Naive B cell (primary cell): ENCODE measurements at regions not wholly inside any gene's neighbourhood (a gene's known extent, or its start where the extent isn't known, plus 50 kb on each side); places are given as distances from the start of the nearest gene placed in this dataset.
A peak's percentile ranks its signal among the peaks of the same experiment; 100 is the strongest.

Experiments
- ATAC-seq, 2 donors: fragments of 150-1000 bp; cut with Tn5 transposase; 2 replicates each; pipeline ENCODE4 v1.10.0; 2021; ENCODE audit warnings: low read depth in 2 of 2, mild to moderate bottlenecking in 2 of 2, moderate library complexity in 2 of 2
- DNase-seq: peaks from one replicate; pipeline ENCODE4 v3.0.0; 2022
- H3K27ac Mint-ChIP-seq, 6 donors: one replicate each; pipeline ENCODE4 v1.8.0; 2020 to 2022; ENCODE audit warnings: mild to moderate bottlenecking in 6 of 6, mixed read lengths in 6 of 6, moderate library complexity in 5 of 6, inconsistent platforms in 2 of 6
- H3K27me3 Mint-ChIP-seq, 3 donors: one replicate each; pipeline ENCODE4 v1.8.0; 2021 to 2022; ENCODE audit warnings: mixed read lengths in 3 of 3, mild to moderate bottlenecking in 1 of 3
- H3K36me3 Mint-ChIP-seq, 2 donors: one replicate each; pipeline ENCODE4 v1.8.0; 2020 to 2022; ENCODE audit warnings: mixed read lengths in 2 of 2, inconsistent platforms in 1 of 2, mild to moderate bottlenecking in 1 of 2
- H3K4me1 Mint-ChIP-seq, 3 donors: one replicate each; pipeline ENCODE4 v1.8.0; 2020 to 2022; ENCODE audit warnings: mixed read lengths in 3 of 3, inconsistent platforms in 1 of 3, mild to moderate bottlenecking in 1 of 3, moderate library complexity in 1 of 3
- H3K4me3 Mint-ChIP-seq, 8 donors: one replicate each; pipeline ENCODE4 v1.8.0; 2020 to 2022; ENCODE audit warnings: mild to moderate bottlenecking in 8 of 8, mixed read lengths in 8 of 8, moderate library complexity in 8 of 8, inconsistent platforms in 2 of 8
- H3K9me3 Mint-ChIP-seq, 7 donors: one replicate each; pipeline ENCODE4 v1.8.0; 2020 to 2022; ENCODE audit warnings: mixed read lengths in 7 of 7, mild to moderate bottlenecking in 5 of 7, inconsistent platforms in 2 of 7, moderate library complexity in 1 of 7

GRCh38 chr18:41809652-41810051 lies 145.4 kb upstream of the PIK3C3 start:
- Mint-ChIP-seq H3K27ac (no peak overlapping the region), H3K9me3 (peaks cover 0 to 15% (median 1%) of the 10 kb centered on the region in 7 donors), H3K4me1 (no peaks in the 10 kb centered on the region), H3K36me3 (no peaks in the 10 kb centered on the region), H3K27me3 (peaks cover 0 to 8% (median 0%) of the 10 kb centered on the region in 3 donors), H3K4me3 (peak overlapping the region in 1 of 8 donors; percentile 37)
- DNase-seq: no peak
- no peak for ATAC-seq

DNA sequence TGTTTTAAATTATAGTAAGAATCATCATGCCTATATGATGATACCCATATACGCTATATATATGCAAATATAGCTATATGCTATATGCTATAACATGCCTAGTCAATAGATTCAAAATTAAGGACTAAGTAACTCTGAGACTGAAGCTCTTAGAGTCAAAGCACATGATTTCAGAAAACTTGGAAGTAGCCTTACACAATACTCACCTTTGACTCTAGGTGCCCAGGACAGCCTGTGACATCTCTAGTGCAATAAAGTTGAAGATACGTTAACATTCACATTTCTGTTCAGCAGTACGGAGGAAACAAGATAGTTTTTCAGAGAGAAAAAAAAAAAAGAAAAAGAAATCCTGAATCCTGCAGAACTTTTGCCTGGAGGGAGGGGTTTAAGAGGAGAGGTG lies 149.7 kb upstream of the PIK3C3 start:
- DNase-seq (no peak), ATAC-seq (no peak)
- H3K9me3 Mint-ChIP-seq: peaks cover 0 to 6% (median 0%) of the 10 kb centered on the region in 7 donors
- H3K36me3 Mint-ChIP-seq: no peaks in the 10 kb centered on the region
- H3K4me1 Mint-ChIP-seq: no peaks in the 10 kb centered on the region
- no peak overlapping the region for H3K4me3 Mint-ChIP-seq
- peak overlapping the region in 1 of 6 donors; percentile 40 for H3K27ac Mint-ChIP-seq
- peaks cover 0 to 8% (median 3%) of the 10 kb centered on the region in 3 donors for H3K27me3 Mint-ChIP-seq

- Mint-ChIP-seq H3K4me3 (no peak overlapping the region), H3K27ac (no peak overlapping the region), H3K4me1 (no peaks in the 10 kb centered on the region), H3K9me3 (peaks cover 0 to 3% (median 0%) of the 10 kb centered on the region in 7 donors), H3K36me3 (no peaks in the 10 kb centered on the region), H3K27me3 (peaks cover 0 to 3% (median 0%) of the 10 kb centered on the region in 3 donors)
- ATAC-seq (no peak), DNase-seq (no peak)
Measured at GRCh38 chr18:41798879-41799278, 156.2 kb upstream of the PIK3C3 start.

DNA sequence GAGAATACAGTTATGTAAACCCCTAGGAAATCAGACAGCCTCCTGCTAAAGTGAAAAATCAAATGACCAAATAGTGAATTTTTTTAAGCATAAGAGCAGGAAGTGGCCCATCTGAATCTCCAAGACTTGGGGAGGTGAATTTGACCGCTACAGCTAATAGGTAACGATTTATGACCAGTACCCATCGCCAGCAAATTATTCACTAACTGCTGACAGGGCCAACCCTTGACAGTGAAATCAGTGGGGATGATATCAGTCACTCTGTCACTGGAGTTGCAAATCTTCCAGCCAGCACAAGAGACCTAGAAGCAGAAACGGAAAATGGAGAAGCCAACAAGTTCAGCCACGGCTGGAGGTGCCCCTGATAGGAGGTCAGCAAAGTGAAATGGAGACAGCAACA lies 164.3 kb upstream of the PIK3C3 start:
- DNase-seq (no peak), ATAC-seq (no peak)
- no peaks in the 10 kb centered on the region for H3K36me3 Mint-ChIP-seq
- H3K27me3 Mint-ChIP-seq: no peaks in the 10 kb centered on the region
- H3K4me3 Mint-ChIP-seq: no peak overlapping the region
- H3K27ac Mint-ChIP-seq: no peak overlapping the region
- H3K9me3 Mint-ChIP-seq: peaks cover 0 to 5% (median 2%) of the 10 kb centered on the region in 7 donors
- H3K4me1 Mint-ChIP-seq: no peaks in the 10 kb centered on the region

DNA sequence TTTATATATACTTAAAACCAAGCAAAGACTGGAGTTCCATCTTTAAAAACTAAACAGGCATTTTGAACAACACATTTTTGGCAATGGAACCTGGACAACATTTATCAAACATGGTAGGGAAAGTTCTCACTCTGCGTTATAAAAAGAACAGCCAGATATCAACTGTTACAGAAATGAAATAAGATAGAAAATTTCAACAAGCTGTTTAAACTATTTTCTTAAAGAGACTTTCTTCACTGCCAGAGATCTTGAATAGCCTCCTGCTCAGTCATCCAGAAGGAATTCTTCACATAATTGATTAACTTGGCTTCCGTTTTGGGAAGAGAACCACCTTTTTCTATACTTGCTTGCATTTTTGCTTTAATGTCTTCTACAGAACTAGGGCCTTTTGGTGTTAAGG lies 166.0 kb upstream of the PIK3C3 start:
- DNase-seq (no peak), ATAC-seq (no peak)
- peaks cover 0 to 5% (median 2%) of the 10 kb centered on the region in 7 donors for H3K9me3 Mint-ChIP-seq
- H3K36me3 Mint-ChIP-seq: no peaks in the 10 kb centered on the region
- no peak overlapping the region for H3K27ac Mint-ChIP-seq
- no peak overlapping the region for H3K4me3 Mint-ChIP-seq
- H3K4me1 Mint-ChIP-seq: no peaks in the 10 kb centered on the region
- no peaks in the 10 kb centered on the region for H3K27me3 Mint-ChIP-seq

DNA sequence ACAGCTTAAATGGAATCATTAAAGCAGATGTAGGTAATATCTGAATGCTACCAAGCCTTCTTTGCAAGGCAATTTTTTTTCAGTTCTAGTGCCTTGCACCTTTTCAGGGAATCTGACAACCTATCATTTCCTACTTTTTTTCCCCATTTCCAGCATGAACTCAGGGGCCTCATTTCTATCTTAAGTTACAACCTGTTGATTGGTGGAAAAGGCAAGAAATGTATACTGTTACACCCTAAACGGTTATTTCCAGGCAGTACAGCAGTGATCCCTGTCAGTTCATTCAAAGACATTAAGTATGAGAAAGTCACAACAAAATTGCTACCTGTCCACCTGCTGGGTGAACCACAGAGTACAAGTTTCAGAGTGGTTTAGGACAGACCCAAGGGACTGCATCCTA lies 171.2 kb upstream of the PIK3C3 start:
- Mint-ChIP-seq H3K36me3 (no peaks in the 10 kb centered on the region), H3K27ac (no peak overlapping the region), H3K27me3 (no peaks in the 10 kb centered on the region), H3K4me1 (no peaks in the 10 kb centered on the region), H3K9me3 (peaks cover 0 to 7% (median 4%) of the 10 kb centered on the region in 7 donors), H3K4me3 (no peak overlapping the region)
- ATAC-seq (no peak), DNase-seq (no peak)

DNA sequence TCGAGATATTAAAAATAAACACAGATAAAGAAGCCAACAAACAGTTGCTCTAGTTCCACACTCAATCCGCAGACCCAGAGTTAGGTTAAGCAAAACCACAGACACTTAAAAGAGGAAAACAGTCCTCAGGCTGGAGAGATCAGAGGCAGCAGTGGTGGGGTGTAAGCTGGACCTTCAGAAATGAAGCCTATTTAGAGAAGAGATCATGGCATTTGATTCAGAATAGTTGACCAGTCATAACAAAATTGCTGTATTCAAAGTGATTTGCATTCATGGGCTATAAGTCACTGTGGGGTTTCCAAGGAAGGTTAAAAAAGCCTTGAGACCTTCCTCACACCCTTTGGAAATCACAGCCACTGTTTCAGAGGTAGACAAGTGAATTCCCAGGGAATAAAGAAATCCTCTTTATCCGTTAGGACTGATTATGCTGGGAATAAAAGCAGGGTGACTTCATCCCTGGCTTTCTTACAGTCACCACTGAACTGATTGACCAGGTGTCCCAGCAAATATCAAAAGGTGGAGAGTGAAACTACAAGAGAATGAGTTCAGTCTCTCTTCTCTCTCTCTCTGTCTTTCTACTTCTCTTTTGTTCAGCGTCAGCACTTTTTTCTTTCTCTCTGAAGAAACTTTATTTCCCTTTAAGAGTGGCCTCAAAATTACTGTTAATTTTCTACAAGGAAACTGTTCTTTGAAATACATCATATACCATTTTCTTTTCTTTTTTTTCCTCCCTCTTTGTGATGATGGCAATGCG lies 171.8 kb upstream of the PIK3C3 start:
- DNase-seq (no peak), ATAC-seq (no peak)
- Mint-ChIP-seq H3K27me3 (no peaks in the 10 kb centered on the region), H3K9me3 (peaks cover 0 to 7% (median 4%) of the 10 kb centered on the region in 7 donors), H3K4me1 (no peaks in the 10 kb centered on the region), H3K36me3 (no peaks in the 10 kb centered on the region), H3K4me3 (no peak overlapping the region), H3K27ac (no peak overlapping the region)

DNA sequence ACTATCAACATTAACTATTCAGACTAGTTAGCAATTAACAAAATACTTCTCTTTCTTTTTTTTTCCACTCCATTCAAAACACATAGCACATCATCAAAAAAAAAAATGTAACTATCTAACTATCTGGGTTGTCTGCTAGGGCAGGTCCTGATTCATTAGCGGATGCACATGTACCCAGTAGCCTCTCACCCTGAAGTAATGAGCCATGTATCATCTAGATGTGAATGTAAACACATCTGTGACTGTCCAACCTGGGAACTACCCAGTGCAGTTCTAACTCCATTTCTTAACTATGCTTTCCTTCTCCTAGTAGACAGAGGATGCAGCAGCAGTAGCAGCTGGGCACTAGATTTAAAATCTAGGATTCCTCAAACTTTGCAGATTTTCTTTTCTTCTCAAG lies 183.1 kb upstream of the PIK3C3 start:
- no peaks in the 10 kb centered on the region for H3K27me3 Mint-ChIP-seq
- no peak overlapping the region for H3K4me3 Mint-ChIP-seq
- peaks cover 0 to 13% (median 0%) of the 10 kb centered on the region in 7 donors for H3K9me3 Mint-ChIP-seq
- DNase-seq (no peak), ATAC-seq (no peak)
- no peaks in the 10 kb centered on the region for H3K36me3 Mint-ChIP-seq
- no peak overlapping the region for H3K27ac Mint-ChIP-seq
- H3K4me1 Mint-ChIP-seq: no peaks in the 10 kb centered on the region

DNA sequence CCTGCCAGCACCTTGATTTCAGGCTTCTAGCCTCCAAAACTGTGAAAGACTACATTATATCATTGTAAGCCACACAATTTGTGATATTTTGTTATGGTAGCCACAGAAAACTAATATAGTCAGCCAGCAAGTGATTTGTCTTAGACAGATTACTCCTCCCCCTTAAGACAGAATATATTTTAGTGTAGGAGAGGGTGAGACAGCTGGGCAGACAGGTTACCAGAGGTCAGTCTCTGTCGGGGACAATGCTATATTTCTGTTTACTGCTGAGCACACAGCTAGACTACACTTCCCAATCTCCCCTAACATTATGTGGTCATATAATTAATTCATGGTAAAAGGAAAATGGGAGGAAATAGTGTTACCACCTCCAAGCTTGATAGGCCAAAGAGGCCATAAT lies 185.8 kb upstream of the PIK3C3 start:
- Mint-ChIP-seq H3K27me3 (no peaks in the 10 kb centered on the region), H3K9me3 (peaks cover 0 to 6% (median 0%) of the 10 kb centered on the region in 7 donors), H3K27ac (no peak overlapping the region), H3K4me1 (no peaks in the 10 kb centered on the region), H3K36me3 (no peaks in the 10 kb centered on the region), H3K4me3 (no peak overlapping the region)
- DNase-seq: no peak
- ATAC-seq: no peak

DNA sequence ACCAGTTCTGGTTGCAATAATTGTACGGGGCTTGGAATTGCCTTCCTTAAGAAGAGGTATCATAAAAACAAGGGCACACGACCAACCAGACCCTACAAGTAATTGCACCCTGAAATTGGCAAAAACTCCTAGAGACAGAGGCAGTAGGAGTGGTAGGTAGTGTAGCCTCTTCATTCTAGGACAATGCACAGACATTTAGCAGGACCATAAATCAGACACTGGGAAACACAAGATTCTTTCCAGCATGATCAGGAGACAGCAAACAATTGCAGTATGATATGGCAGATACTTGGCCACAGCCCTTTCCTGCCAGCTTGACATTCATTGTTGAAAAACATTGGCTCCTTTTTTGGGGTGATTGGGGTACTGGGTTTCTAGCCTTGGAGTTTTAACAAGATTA lies 186.6 kb upstream of the PIK3C3 start:
- Mint-ChIP-seq H3K4me1 (no peaks in the 10 kb centered on the region), H3K4me3 (no peak overlapping the region), H3K36me3 (no peaks in the 10 kb centered on the region), H3K27ac (no peak overlapping the region), H3K27me3 (no peaks in the 10 kb centered on the region), H3K9me3 (no peaks in the 10 kb centered on the region)
- ATAC-seq (no peak), DNase-seq (no peak)

- Mint-ChIP-seq H3K4me1 (no peaks in the 10 kb centered on the region), H3K27ac (no peak overlapping the region), H3K27me3 (peaks cover 0 to 1% (median 0%) of the 10 kb centered on the region in 3 donors), H3K4me3 (no peak overlapping the region), H3K9me3 (no peaks in the 10 kb centered on the region), H3K36me3 (no peaks in the 10 kb centered on the region)
- DNase-seq (no peak), ATAC-seq (no peak)
Measured at GRCh38 chr18:41767960-41768359, 187.1 kb upstream of the PIK3C3 start.

DNA sequence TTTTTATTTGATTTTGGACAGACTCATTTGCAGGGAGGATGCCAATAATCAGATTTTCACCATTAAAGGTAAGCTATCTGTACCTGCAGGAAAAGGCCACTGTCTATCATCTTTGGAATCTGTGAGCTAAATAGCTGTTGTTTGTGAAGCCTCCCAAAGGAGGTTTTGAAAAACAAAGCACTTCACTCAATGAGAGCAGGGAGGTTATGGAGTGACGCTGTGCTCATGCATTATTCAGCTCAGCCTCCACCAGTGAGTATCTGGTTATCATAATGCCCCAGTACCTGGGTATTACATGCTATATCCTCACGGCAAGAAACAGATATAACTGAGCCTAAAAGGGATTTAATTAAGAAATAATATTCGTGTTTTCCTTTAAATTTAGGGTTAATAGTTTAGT lies 189.6 kb upstream of the PIK3C3 start:
- H3K9me3 Mint-ChIP-seq: no peaks in the 10 kb centered on the region
- H3K4me3 Mint-ChIP-seq: no peak overlapping the region
- peaks cover 0 to 7% (median 5%) of the 10 kb centered on the region in 3 donors for H3K27me3 Mint-ChIP-seq
- no peak for DNase-seq
- no peak for ATAC-seq
- no peaks in the 10 kb centered on the region for H3K4me1 Mint-ChIP-seq
- H3K36me3 Mint-ChIP-seq: no peaks in the 10 kb centered on the region
- H3K27ac Mint-ChIP-seq: no peak overlapping the region

GRCh38 chr18:41763361-41763760 lies 191.7 kb upstream of the PIK3C3 start:
- Mint-ChIP-seq H3K9me3 (no peaks in the 10 kb centered on the region), H3K27me3 (peaks cover 0 to 7% (median 5%) of the 10 kb centered on the region in 3 donors), H3K27ac (no peak overlapping the region), H3K36me3 (no peaks in the 10 kb centered on the region), H3K4me1 (no peaks in the 10 kb centered on the region), H3K4me3 (no peak overlapping the region)
- DNase-seq (no peak), ATAC-seq (no peak)

- ATAC-seq: no peak
- peaks cover 0 to 7% (median 5%) of the 10 kb centered on the region in 3 donors for H3K27me3 Mint-ChIP-seq
Measured at GRCh38 chr18:41761333-41762018, 193.6 kb upstream of the PIK3C3 start.

More at GRCh38 chr18:41761333-41762018, 193.6 kb upstream of the PIK3C3 start:
- Mint-ChIP-seq H3K27ac (no peak overlapping the region), H3K4me1 (no peaks in the 10 kb centered on the region), H3K4me3 (no peak overlapping the region), H3K36me3 (no peaks in the 10 kb centered on the region), H3K9me3 (peaks cover 0 to 1% (median 0%) of the 10 kb centered on the region in 7 donors)
- DNase-seq: no peak
